ENCODE measurements at regions not wholly inside any gene's neighbourhood (a gene's known extent, or its start where the extent isn't known, plus 50 kb on each side); places are given as distances from the start of the nearest gene placed in this dataset.

DNA sequence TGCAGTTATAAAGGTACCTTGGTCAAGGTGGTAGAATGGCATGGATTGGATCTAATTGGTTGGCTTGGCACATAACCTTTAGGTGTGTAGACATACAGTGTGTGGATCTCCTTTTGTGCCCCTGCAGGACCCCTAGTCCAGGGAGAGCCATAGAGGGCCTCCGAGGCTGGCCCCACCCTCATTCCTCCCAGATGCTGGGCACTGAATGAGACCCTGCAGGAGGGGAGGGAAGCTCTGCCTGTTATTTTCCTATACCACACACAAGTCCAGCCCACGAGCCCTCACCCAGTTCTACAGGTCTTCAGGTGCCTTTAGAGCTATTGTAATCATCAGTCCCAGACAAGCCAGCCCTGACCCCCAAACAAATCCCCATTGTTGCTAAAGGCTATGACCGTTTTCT, 58.9 kb downstream of the KCNF1 start:
- no peaks in the 10 kb centered on the region for H3K36me3 ChIP-seq
- ATAC-seq (ENCODE audit: low FRiP score in 2 of 2) (no peak), DNase-seq (no peak)
- H3K27ac ChIP-seq: no peak overlapping the region
- no peaks in the 10 kb centered on the region for H3K27me3 ChIP-seq
- TF ChIP-seq POLR2AphosphoS5 (IDR thresholded peaks at IDR 0.05): no peak
- no peak for TF ChIP-seq EP300 (IDR thresholded peaks at IDR 0.05)
- TF ChIP-seq, protein P1, sequence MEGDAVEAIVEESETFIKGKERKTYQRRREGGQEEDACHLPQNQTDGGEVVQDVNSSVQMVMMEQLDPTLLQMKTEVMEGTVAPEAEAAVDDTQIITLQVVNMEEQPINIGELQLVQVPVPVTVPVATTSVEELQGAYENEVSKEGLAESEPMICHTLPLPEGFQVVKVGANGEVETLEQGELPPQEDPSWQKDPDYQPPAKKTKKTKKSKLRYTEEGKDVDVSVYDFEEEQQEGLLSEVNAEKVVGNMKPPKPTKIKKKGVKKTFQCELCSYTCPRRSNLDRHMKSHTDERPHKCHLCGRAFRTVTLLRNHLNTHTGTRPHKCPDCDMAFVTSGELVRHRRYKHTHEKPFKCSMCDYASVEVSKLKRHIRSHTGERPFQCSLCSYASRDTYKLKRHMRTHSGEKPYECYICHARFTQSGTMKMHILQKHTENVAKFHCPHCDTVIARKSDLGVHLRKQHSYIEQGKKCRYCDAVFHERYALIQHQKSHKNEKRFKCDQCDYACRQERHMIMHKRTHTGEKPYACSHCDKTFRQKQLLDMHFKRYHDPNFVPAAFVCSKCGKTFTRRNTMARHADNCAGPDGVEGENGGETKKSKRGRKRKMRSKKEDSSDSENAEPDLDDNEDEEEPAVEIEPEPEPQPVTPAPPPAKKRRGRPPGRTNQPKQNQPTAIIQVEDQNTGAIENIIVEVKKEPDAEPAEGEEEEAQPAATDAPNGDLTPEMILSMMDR (IDR thresholded peaks at IDR 0.05): no peak
- no peak for TF ChIP-seq POLR2A (IDR thresholded peaks at IDR 0.05)
- 57 to 66% methylated on average over 2 to 3 of the region's 3 CpGs for WGBS, 2 donors
- H3K4me3 ChIP-seq: no peak overlapping the region
- no peaks in the 10 kb centered on the region for H3K9me3 ChIP-seq
- H3K4me1 ChIP-seq: no peaks in the 10 kb centered on the region

DNA sequence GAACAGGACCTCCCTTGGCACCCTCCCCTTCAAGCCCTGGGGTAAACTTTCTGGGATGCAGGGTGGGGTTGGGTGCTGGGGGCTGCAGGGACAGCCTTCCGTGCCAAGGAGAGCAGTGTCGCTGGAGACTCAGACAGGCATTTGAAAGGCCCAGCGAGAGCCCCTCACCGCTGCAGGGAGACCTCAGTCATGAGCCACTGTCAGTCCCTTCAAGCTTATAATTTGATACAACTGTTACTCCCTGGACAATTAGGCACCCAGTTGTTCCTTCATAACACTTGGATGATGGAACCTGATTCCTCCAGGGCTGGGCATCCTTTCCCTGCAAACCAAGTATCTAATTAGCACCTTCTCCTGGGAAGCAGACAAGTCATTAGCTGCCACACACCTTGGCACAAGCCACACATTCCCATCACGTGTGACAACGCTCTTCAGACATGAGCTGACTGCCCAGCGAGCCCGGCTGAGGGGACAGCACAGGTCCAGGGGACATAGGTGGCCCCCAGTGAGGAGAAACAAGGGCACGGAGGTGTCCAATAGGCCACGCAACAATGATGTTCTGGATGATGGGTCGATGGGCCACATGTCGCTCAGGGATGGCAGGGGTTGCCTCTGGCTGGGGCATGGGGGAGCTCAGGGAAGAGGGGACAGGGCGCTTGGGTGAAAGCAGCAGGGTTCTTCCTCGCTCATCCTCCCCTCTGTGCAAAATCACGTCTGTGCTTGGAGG, 59.6 kb downstream of the KCNF1 start:
- 90 to 92% methylated on average over 10 to 11 of the region's 15 CpGs for WGBS, 2 donors
- no peak for ATAC-seq (ENCODE audit: low FRiP score in 2 of 2)

DNA sequence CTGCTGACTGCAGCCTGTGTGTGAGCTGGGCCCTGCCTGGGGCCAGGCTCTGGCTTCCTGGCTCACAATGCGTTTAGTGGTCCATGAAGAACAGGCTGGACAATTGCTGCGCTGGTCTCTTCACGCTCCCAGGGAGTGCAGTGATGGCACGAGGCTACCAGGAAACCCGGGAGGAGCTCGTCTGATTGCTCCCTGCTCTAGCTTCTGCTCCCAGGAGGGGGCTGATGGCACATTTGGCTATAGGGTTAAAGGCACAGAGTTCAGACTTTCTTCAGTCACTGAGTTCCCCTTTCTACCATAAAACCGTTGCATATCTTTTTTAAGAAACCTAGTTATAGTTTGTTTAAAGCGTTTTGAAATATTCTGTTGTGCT, 60.1 kb downstream of the KCNF1 start:
- ATAC-seq (ENCODE audit: low FRiP score in 2 of 2): no peak

More for the DNA sequence above, 59.6 kb downstream of the KCNF1 start:
- no peaks in the 10 kb centered on the region for H3K4me1 ChIP-seq
- H3K9me3 ChIP-seq: no peaks in the 10 kb centered on the region
- TF ChIP-seq POLR2AphosphoS5 (IDR thresholded peaks at IDR 0.05) (no peak), POLR2A (IDR thresholded peaks at IDR 0.05) (no peak), EP300 (IDR thresholded peaks at IDR 0.05) (no peak)
- TF ChIP-seq, protein P1 (IDR thresholded peaks at IDR 0.05): no peak
- no peak overlapping the region for H3K4me3 ChIP-seq
- H3K27ac ChIP-seq: no peak overlapping the region
- no peaks in the 10 kb centered on the region for H3K27me3 ChIP-seq
- H3K36me3 ChIP-seq: no peaks in the 10 kb centered on the region
- no peak for DNase-seq

DNA sequence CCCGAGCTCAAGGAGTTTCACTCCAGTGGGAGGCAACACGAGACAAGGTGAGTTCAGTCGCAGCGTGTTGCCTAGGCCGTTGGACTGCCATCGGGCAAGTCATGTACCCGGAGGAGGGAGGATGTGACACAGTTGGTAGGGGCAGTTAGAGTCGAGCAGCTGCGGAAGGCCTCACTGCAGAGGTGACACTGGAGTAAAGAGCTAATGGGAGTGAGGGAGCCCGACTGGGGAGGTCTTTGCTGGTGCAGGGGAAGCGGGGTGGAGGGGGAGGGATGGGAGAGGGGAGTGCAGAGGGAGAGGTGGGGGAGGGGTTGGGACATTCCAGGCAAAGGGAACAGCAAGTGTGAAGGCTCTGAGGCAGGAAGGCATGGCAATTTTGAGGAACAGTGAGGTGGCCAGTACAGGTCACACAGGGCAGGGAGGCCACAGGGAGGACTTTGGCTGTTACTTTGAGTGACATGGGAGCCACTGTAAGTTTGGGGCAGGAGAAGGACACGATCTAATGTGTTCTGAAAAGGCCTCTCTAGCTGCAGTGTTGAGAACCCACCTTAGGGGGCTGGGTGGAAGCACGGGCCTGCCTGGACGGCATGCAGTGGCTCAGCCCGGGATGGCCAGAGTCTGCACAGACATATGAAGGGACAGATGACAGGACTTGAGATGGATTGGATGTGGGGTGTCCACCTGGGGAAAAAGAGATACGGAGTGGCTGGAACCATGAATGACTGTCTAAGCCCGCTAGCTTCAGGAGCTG, 61.1 kb downstream of the KCNF1 start:
- TF ChIP-seq, protein P1 (IDR thresholded peaks at IDR 0.05): no peak
- TF ChIP-seq EP300 (IDR thresholded peaks at IDR 0.05): no peak
- TF ChIP-seq POLR2A (IDR thresholded peaks at IDR 0.05): no peak
- TF ChIP-seq POLR2AphosphoS5 (IDR thresholded peaks at IDR 0.05): no peak
- no peak for DNase-seq
- WGBS, 2 donors: 86 to 88% methylated on average over 17 of the region's 17 CpGs
- Histone ChIP-seq H3K4me1 (peaks cover 0 to 4% (median 0%) of the 10 kb centered on the region in 4 donors), H3K27ac (no peak overlapping the region), H3K27me3 (no peaks in the 10 kb centered on the region), H3K9me3 (no peaks in the 10 kb centered on the region), H3K4me3 (no peak overlapping the region), H3K36me3 (no peaks in the 10 kb centered on the region)
- ATAC-seq (ENCODE audit: low FRiP score in 2 of 2): no peak

More for the DNA sequence above, 60.1 kb downstream of the KCNF1 start:
- TF ChIP-seq POLR2AphosphoS5 (IDR thresholded peaks at IDR 0.05): no peak
- TF ChIP-seq, protein P1 (IDR thresholded peaks at IDR 0.05): no peak
- no peak for TF ChIP-seq EP300 (IDR thresholded peaks at IDR 0.05)
- TF ChIP-seq POLR2A (IDR thresholded peaks at IDR 0.05): no peak
- no peak overlapping the region for H3K4me3 ChIP-seq
- H3K9me3 ChIP-seq: no peaks in the 10 kb centered on the region
- H3K36me3 ChIP-seq: no peaks in the 10 kb centered on the region
- no peaks in the 10 kb centered on the region for H3K4me1 ChIP-seq
- 45 to 47% methylated on average over 5 to 8 of the region's 8 CpGs for WGBS, 2 donors
- H3K27ac ChIP-seq: no peak overlapping the region
- no peaks in the 10 kb centered on the region for H3K27me3 ChIP-seq
- no peak for DNase-seq
